ENCODE measurements at regions not wholly inside any gene's neighbourhood (a gene's known extent, or its start where the extent isn't known, plus 50 kb on each side); places are given as distances from the start of the nearest gene placed in this dataset.

DNA sequence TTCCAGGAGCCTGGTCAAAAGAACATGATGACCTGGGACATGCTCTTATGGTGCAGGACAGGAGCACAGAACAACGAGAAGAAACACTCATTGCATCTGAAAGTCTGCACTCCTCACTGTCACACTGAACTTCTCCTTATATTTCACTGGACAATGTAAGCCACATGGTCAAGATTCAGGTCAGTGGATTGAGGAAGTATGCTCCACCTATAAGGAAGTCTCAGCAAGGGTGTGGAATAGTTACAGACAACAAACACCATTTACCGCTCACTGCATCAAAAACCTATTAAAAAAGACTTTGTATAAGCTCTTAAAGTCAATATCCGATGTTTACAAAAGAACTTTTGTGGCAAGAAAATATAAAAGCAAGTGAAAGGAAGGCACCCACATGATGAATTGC lies 153.1 kb upstream of the FOXG1 start:
- H4K8ac ChIP-seq (ENCODE audit: low read depth in 2 of 2, low read length in 2 of 2), result no peak overlapping the region
- no peak overlapping the region for H2AK9ac ChIP-seq (replicated peaks; ENCODE audit: low read depth, low read length, poor library complexity)
- WGBS, 2 experiments (ENCODE audit: extremely low coverage in 2 of 2, insufficient read length in 1 of 2), result no CpG with 5 or more reads among the region's 3 CpGs
- no peaks in the 10 kb centered on the region for H3K79me1 ChIP-seq (ENCODE audit: low read depth in 1 of 2, low read length in 2 of 2)
- dilution Hi-C loops (cut with HindIII; ENCODE audit: low sequenced_read_pairs, unreplicated experiment) (no loop called here), in situ Hi-C loops (cut with MboI; ENCODE audit: low sequenced_read_pairs) (no loop called here), intact Hi-C loops (cut with micrococcal nuclease) (no loop called here)
- no peak overlapping the region for H3K18ac ChIP-seq (ENCODE audit: low read depth, low read length)
- no peaks in the 10 kb centered on the region for H3K9me1 ChIP-seq (ENCODE audit: insufficient read depth, low read length)
- H3K4me3 ChIP-seq (ENCODE audit: insufficient read depth, low read depth, low read length), result no peak overlapping the region
- H4K20me1 ChIP-seq (ENCODE audit: insufficient read depth, low read length), result no peaks in the 10 kb centered on the region
- no peak overlapping the region for H3K4ac ChIP-seq (ENCODE audit: low read depth, low read length)
- no peaks in the 10 kb centered on the region for H3K4me1 ChIP-seq (ENCODE audit: control insufficient read depth, insufficient read depth, low read length)
- CTCF ChIA-PET, result no interaction called here
- DNase-seq (no peak), ATAC-seq (ENCODE audit: low read depth) (no peak)
- peaks cover 2% of the 10 kb centered on the region for H3K9me3 ChIP-seq (ENCODE audit: control insufficient read depth, insufficient read depth, low read length)
- H3K4me2 ChIP-seq (ENCODE audit: low read depth, low read length), result no peak overlapping the region
- H2AK5ac ChIP-seq (ENCODE audit: low read depth, low read length), result no peak overlapping the region
- H4K5ac ChIP-seq (ENCODE audit: low read depth, low read length), result no peak overlapping the region
- no peaks in the 10 kb centered on the region for H3K36me3 ChIP-seq (ENCODE audit: control insufficient read depth, insufficient read depth, low read length)
- no peak overlapping the region for H4K91ac ChIP-seq (ENCODE audit: insufficient read depth, low read depth, low read length)
- H3K27me3 ChIP-seq (ENCODE audit: control insufficient read depth, insufficient read depth, low read length), result no peaks in the 10 kb centered on the region
- POLR2A ChIA-PET (ENCODE audit: unreplicated experiment), result no interaction called here
- no peak overlapping the region for H2BK5ac ChIP-seq (ENCODE audit: low read depth, low read length, poor library complexity, severe bottlenecking)
- no TSS peak for BruUV-seq (replicated peaks)
- H2BK20ac ChIP-seq (ENCODE audit: low read depth, low read length), result no peak overlapping the region
- no peak overlapping the region for H3K27ac ChIP-seq (ENCODE audit: insufficient read depth, low read length)
- no peak overlapping the region for H2BK120ac ChIP-seq (ENCODE audit: low read depth, low read length)
- H2AFZ ChIP-seq (replicated peaks; ENCODE audit: low read length, poor library complexity), result no peak overlapping the region
- H3K9ac ChIP-seq (ENCODE audit: low read depth, low read length), result no peak overlapping the region
- no peak overlapping the region for H2BK15ac ChIP-seq (ENCODE audit: low read depth, low read length)
- no peak overlapping the region for H3K56ac ChIP-seq (ENCODE audit: extremely low read depth, insufficient read depth, low read length)
- TF ChIP-seq MAFK (IDR thresholded peaks at IDR 0.05; ENCODE audit: low read depth, low read length), result no peak
- TF ChIP-seq CHD1 (IDR thresholded peaks at IDR 0.05; ENCODE audit: low read depth, low read length), result no peak
- no peak overlapping the region for H3K14ac ChIP-seq (replicated peaks; ENCODE audit: low read depth, low read length)
- H3K23ac ChIP-seq (ENCODE audit: low read depth, low read length), result no peak overlapping the region

All from IMR-90 (cell line).